ENCODE measurements at regions not wholly inside any gene's neighbourhood (a gene's known extent, or its start where the extent isn't known, plus 50 kb on each side); places are given as distances from the start of the nearest gene placed in this dataset.

GRCh38 chr22:49588739-49589138 is 238.9 kb downstream of the BRD1 start:
- no peak for DNase-seq (ENCODE audit: low spot score)

- DNase-seq (ENCODE audit: low spot score) = no peak
Observed at GRCh38 chr22:49587987-49588386, 239.7 kb downstream of the BRD1 start.

GRCh38 chr22:49587421-49587820 is 240.3 kb downstream of the BRD1 start:
- no peak for DNase-seq (ENCODE audit: low spot score)

GRCh38 chr22:49586873-49587272 is 240.8 kb downstream of the BRD1 start:
- DNase-seq (ENCODE audit: low spot score) = no peak

- no peak for DNase-seq (ENCODE audit: low spot score)
Observed at GRCh38 chr22:49586244-49586748, 241.4 kb downstream of the BRD1 start.

- DNase-seq (ENCODE audit: low spot score) = no peak
Observed at GRCh38 chr22:49585461-49586243, 242.0 kb downstream of the BRD1 start.

GRCh38 chr22:49583886-49584505 is 243.7 kb downstream of the BRD1 start:
- DNase-seq (ENCODE audit: low spot score) = no peak

GRCh38 chr22:49583341-49583740 is 244.3 kb downstream of the BRD1 start:
- DNase-seq (ENCODE audit: low spot score) = no peak

- DNase-seq (ENCODE audit: low spot score) = no peak
Observed at GRCh38 chr22:49582678-49583077, 245.0 kb downstream of the BRD1 start.

- DNase-seq (ENCODE audit: low spot score) = no peak
Observed at GRCh38 chr22:49582181-49582580, 245.5 kb downstream of the BRD1 start.

GRCh38 chr22:49580024-49580423 is 247.6 kb downstream of the BRD1 start:
- no peak for DNase-seq (ENCODE audit: low spot score)

GRCh38 chr22:49577168-49578060 is 250.3 kb downstream of the BRD1 start:
- DNase-seq (ENCODE audit: low spot score) = no peak

GRCh38 chr22:49576241-49577141 is 251.2 kb downstream of the BRD1 start:
- DNase-seq (ENCODE audit: low spot score) = no peak

- no peak for DNase-seq (ENCODE audit: low spot score)
Observed at GRCh38 chr22:49575703-49576081, 252.0 kb downstream of the BRD1 start.

GRCh38 chr22:49574881-49575702 is 252.6 kb downstream of the BRD1 start:
- DNase-seq (ENCODE audit: low spot score) = no peak

GRCh38 chr22:49574205-49574880 is 253.3 kb downstream of the BRD1 start:
- DNase-seq (ENCODE audit: low spot score) = no peak

GRCh38 chr22:49573109-49573765 is 254.4 kb downstream of the BRD1 start:
- no peak for DNase-seq (ENCODE audit: low spot score)

- DNase-seq (ENCODE audit: low spot score) = no peak
Observed at GRCh38 chr22:49571326-49571725, 256.3 kb downstream of the BRD1 start.

Data from HT-29 (cell line).